ENCODE measurements at regions not wholly inside any gene's neighbourhood (a gene's known extent, or its start where the extent isn't known, plus 50 kb on each side); places are given as distances from the start of the nearest gene placed in this dataset.

GRCh38 chr4:155599596-155599995 is 67.1 kb upstream of the GUCY1A1 start:
- H3K36me3 Mint-ChIP-seq (ENCODE audit: low read depth, unreplicated experiment), result no peaks in the 10 kb centered on the region
- no peak overlapping the region for H3K27ac Mint-ChIP-seq (ENCODE audit: unreplicated experiment)
- no peaks in the 10 kb centered on the region for H3K9me3 Mint-ChIP-seq (ENCODE audit: unreplicated experiment)
- H3K27me3 Mint-ChIP-seq (ENCODE audit: unreplicated experiment), result no peaks in the 10 kb centered on the region
- H3K4me1 Mint-ChIP-seq (ENCODE audit: unreplicated experiment), result no peaks in the 10 kb centered on the region
- no peak for TF ChIP-seq CTCF (IDR thresholded peaks at IDR 0.05; ENCODE audit: unreplicated experiment)
- no peak overlapping the region for H3K4me3 Mint-ChIP-seq (ENCODE audit: unreplicated experiment)
- DNase-seq (ENCODE audit: low spot score), result no peak

- H3K4me3 Mint-ChIP-seq (ENCODE audit: unreplicated experiment), result no peak overlapping the region
- H3K27ac Mint-ChIP-seq (ENCODE audit: unreplicated experiment), result no peak overlapping the region
- no peaks in the 10 kb centered on the region for H3K27me3 Mint-ChIP-seq (ENCODE audit: unreplicated experiment)
- no peaks in the 10 kb centered on the region for H3K9me3 Mint-ChIP-seq (ENCODE audit: unreplicated experiment)
- H3K36me3 Mint-ChIP-seq (ENCODE audit: low read depth, unreplicated experiment), result no peaks in the 10 kb centered on the region
- no peak for DNase-seq (ENCODE audit: low spot score)
- no peaks in the 10 kb centered on the region for H3K4me1 Mint-ChIP-seq (ENCODE audit: unreplicated experiment)
- TF ChIP-seq CTCF (IDR thresholded peaks at IDR 0.05; ENCODE audit: unreplicated experiment), result no peak
Measured at GRCh38 chr4:155599085-155599484, 67.6 kb upstream of the GUCY1A1 start.

DNA sequence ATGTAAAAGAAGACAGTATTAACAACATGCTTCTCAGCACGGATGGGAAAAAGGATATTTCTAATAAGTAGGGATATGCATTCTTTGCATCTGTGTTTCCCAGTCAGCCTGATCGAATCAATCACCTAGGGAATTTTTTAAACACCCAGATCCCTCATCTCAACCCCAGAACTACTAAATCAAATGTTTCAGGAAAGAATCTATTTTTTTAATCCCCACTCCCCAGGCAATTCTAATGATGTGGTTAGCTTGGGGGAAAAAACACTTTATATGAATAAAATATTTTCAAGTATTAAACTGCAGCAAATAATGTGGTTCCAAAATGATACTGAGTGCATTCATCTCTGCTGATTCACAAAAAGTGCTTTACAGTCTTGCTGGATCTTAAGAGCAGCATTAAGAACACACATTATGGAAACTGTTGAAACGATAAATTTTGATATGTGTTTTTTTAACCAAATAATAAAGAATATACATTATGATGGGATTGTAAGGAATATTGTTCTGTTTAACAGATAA is 68.7 kb upstream of the GUCY1A1 start:
- Mint-ChIP-seq H3K4me1 (ENCODE audit: unreplicated experiment) (no peaks in the 10 kb centered on the region), H3K36me3 (ENCODE audit: low read depth, unreplicated experiment) (no peaks in the 10 kb centered on the region), H3K4me3 (ENCODE audit: unreplicated experiment) (no peak overlapping the region), H3K27me3 (ENCODE audit: unreplicated experiment) (no peaks in the 10 kb centered on the region), H3K9me3 (ENCODE audit: unreplicated experiment) (no peaks in the 10 kb centered on the region), H3K27ac (ENCODE audit: unreplicated experiment) (no peak overlapping the region)
- DNase-seq (ENCODE audit: low spot score), result no peak
- TF ChIP-seq CTCF (IDR thresholded peaks at IDR 0.05; ENCODE audit: unreplicated experiment), result no peak

GRCh38 chr4:155597281-155597680 is 69.4 kb upstream of the GUCY1A1 start:
- H3K4me3 Mint-ChIP-seq (ENCODE audit: unreplicated experiment), result no peak overlapping the region
- no peak overlapping the region for H3K27ac Mint-ChIP-seq (ENCODE audit: unreplicated experiment)
- H3K4me1 Mint-ChIP-seq (ENCODE audit: unreplicated experiment), result no peaks in the 10 kb centered on the region
- no peak for DNase-seq (ENCODE audit: low spot score)
- H3K27me3 Mint-ChIP-seq (ENCODE audit: unreplicated experiment), result no peaks in the 10 kb centered on the region
- H3K36me3 Mint-ChIP-seq (ENCODE audit: low read depth, unreplicated experiment), result no peaks in the 10 kb centered on the region
- TF ChIP-seq CTCF (IDR thresholded peaks at IDR 0.05; ENCODE audit: unreplicated experiment), result no peak
- H3K9me3 Mint-ChIP-seq (ENCODE audit: unreplicated experiment), result no peaks in the 10 kb centered on the region

- Mint-ChIP-seq H3K27ac (ENCODE audit: unreplicated experiment) (no peak overlapping the region), H3K36me3 (ENCODE audit: low read depth, unreplicated experiment) (no peaks in the 10 kb centered on the region)
Measured at GRCh38 chr4:155593793-155594192, 72.9 kb upstream of the GUCY1A1 start.

More at GRCh38 chr4:155593793-155594192, 72.9 kb upstream of the GUCY1A1 start:
- TF ChIP-seq CTCF (IDR thresholded peaks at IDR 0.05; ENCODE audit: unreplicated experiment), result no peak
- DNase-seq (ENCODE audit: low spot score), result no peak
- Mint-ChIP-seq H3K4me3 (ENCODE audit: unreplicated experiment) (no peak overlapping the region), H3K9me3 (ENCODE audit: unreplicated experiment) (no peaks in the 10 kb centered on the region), H3K4me1 (ENCODE audit: unreplicated experiment) (no peaks in the 10 kb centered on the region), H3K27me3 (ENCODE audit: unreplicated experiment) (no peaks in the 10 kb centered on the region)
